PC-3 (cell line): ENCODE measurements at regions not wholly inside any gene's neighbourhood (a gene's known extent, or its start where the extent isn't known, plus 50 kb on each side); places are given as distances from the start of the nearest gene placed in this dataset.

Experiments
- ATAC-seq: fragments of 200-7000 bp; cut with Tn5 transposase; 2 replicates; pipeline ENCODE4 v1.9.1; 2020; ENCODE audit warnings: mild to moderate bottlenecking, moderate library complexity
- BruUV-seq: library from RNA; stranded (reverse); fragments of 400-500 nt; replicated peaks from 2 replicates; lab custom pipeline; 2021; lab: Mats Ljungman, UMichigan
- CTCF ChIA-PET: fragments of 300-600 bp; sonication (Branson Sonifier 250); formaldehyde crosslinking; loops from one replicate; lab custom pipeline; 2022; ENCODE audit warnings: antibody characterized with exemption; lab: Charles Lee
- POLR2A ChIA-PET: fragments of 300-600 bp; sonication (Branson Sonifier 250); formaldehyde crosslinking; loops from one replicate; lab custom pipeline; 2022; ENCODE audit warnings: antibody characterized with exemption; ENCODE audit not compliant: unreplicated experiment; lab: Charles Lee
- DNase-seq: peaks from one replicate; pipeline ENCODE4 v3.0.0-alpha.2; 2015
- H2AFZ ChIP-seq: fragments of 300-600 bp; sonication (generic); 2 replicates; pipeline ENCODE4 v1.6.0; 2016; ENCODE audit warnings: antibody characterized with exemption, low read length
- H3F3A ChIP-seq: fragments of 300-600 bp; sonication (generic); one replicate; pipeline ENCODE4 v1.6.0; 2017; ENCODE audit warnings: antibody characterized with exemption, low read length, control low read depth, mild to moderate bottlenecking; ENCODE audit not compliant: unreplicated experiment
- H3K27ac ChIP-seq: fragments of 300-600 bp; sonication (generic); 2 replicates; pipeline ENCODE4 v1.5.1; 2016; ENCODE audit warnings: mild to moderate bottlenecking, low read length
- H3K27me3 ChIP-seq: fragments of 300-600 bp; sonication (generic); 2 replicates; pipeline ENCODE4 v1.6.1; 2016; ENCODE audit warnings: low read length, mixed read lengths
- H3K36me3 ChIP-seq: fragments of 300-600 bp; sonication (generic); 2 replicates; pipeline ENCODE4 v1.6.1; 2016; ENCODE audit warnings: low read depth, mixed run types, low read length, mixed read lengths
- H3K4me1 ChIP-seq: fragments of 300-600 bp; sonication (generic); 2 replicates; pipeline ENCODE4 v1.5.1; 2016; ENCODE audit warnings: low read length; ENCODE audit not compliant: insufficient read depth
- H3K4me2 ChIP-seq: fragments of 300-600 bp; sonication (generic); 2 replicates; pipeline ENCODE4 v1.6.0; 2016; ENCODE audit warnings: low read length
- H3K4me3 ChIP-seq: fragments of 300-600 bp; sonication (generic); 2 replicates; pipeline ENCODE4 v1.5.1; 2016; ENCODE audit warnings: mild to moderate bottlenecking, low read length, mixed read lengths
- H3K79me2 ChIP-seq: fragments of 300-600 bp; sonication (generic); 2 replicates; pipeline ENCODE4 v1.6.1; 2017; ENCODE audit warnings: low read length, mixed read lengths
- H3K9ac ChIP-seq: fragments of 300-600 bp; sonication (generic); 2 replicates; pipeline ENCODE4 v1.6.0; 2016; ENCODE audit warnings: mild to moderate bottlenecking, low read length
- H3K9me2 ChIP-seq: fragments of 300-600 bp; sonication (generic); replicated peaks from 2 replicates; pipeline ENCODE4 v1.6.1; 2016; ENCODE audit warnings: mixed run types, low read length, mixed read lengths
- H3K9me3 ChIP-seq: fragments of 300-600 bp; sonication (generic); 2 replicates; pipeline ENCODE4 v1.6.1; 2016; ENCODE audit warnings: low read length, mixed read lengths
- H4K20me1 ChIP-seq: fragments of 300-600 bp; sonication (generic); 2 replicates; pipeline ENCODE4 v1.6.1; 2016; ENCODE audit warnings: low read length, mixed read lengths
- CTCF ChIP-seq: fragments of 300-600 bp; sonication (generic); conservative IDR thresholded peaks from 2 replicates; pipeline ENCODE4 v1.5.1; 2017; ENCODE audit warnings: antibody characterized with exemption, low read depth, mild to moderate bottlenecking, low read length
- EZH2 ChIP-seq: fragments of 300-600 bp; sonication (generic); IDR thresholded peaks from one replicate; pipeline ENCODE4 v1.6.1; 2017; ENCODE audit warnings: antibody characterized with exemption, mild to moderate bottlenecking, low read length; ENCODE audit not compliant: unreplicated experiment
- EZH2phosphoT487 ChIP-seq: fragments of 300-600 bp; sonication (generic); IDR thresholded peaks from 2 replicates; pipeline ENCODE4 v1.6.1; 2018; ENCODE audit warnings: mild to moderate bottlenecking, antibody characterized with exemption, low read length, borderline replicate concordance
- intact Hi-C: fragments of 100-400 bp; cut with micrococcal nuclease; formaldehyde crosslinking; loops from 2 replicates; pipeline ENCODE4 v1.9.0; 2023

DNA sequence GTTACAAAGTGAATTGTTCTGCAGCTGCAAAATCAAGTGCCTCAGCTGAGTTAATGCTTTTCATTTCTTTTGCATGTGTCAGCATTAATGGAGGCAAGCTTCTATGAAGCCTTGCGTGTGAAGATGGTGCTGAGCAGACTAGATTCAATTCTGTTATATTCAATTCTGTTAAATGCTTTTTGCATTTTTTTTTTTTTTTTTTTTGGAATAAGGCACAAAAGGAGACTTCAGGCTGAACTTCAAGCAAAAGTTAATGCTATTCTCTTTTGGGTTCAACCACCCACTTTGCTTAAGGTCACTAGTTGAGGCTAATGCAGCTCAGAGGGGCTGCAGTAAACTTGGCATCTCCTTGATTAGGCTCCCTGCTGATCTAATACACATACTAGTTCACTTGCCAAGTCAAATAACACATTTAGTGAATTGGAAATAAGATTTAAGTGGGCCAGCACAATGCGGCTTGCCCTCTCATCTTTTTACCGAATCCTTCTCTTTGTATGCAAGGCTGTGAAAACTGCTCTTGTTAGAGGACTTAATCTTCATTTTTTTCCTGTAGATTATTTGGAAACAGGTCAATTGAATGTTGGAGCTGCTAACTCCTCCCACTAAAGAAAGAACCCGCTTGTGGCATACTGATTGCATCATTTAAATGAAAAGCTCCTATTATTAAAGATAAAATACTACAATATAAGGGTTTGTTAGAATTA is 1020.2 kb downstream of the NR2F1-AS1 start:
- H3K4me3 ChIP-seq, result no peak overlapping the region
- H3K9me2 ChIP-seq, result no peaks in the 10 kb centered on the region
- ChIA-PET CTCF (interaction anchor here (0.7 kb wide), 2 partner anchors 142 to 1045 kb away, joined by 3 to 10 read pairs; no protein-coding TSS in a partner anchor), POLR2A (interaction anchor here (0.7 kb wide), 1 partner anchor 277 kb away, joined by 3 read pairs; no protein-coding TSS in a partner anchor)
- H3K36me3 ChIP-seq, result no peaks in the 10 kb centered on the region
- DNase-seq, result peak; percentile 4
- H3K27me3 ChIP-seq, result no peaks in the 10 kb centered on the region
- no peak for ATAC-seq
- intact Hi-C loops, result loop anchor here (1.0 to 10.0 kb wide), 2 partner anchors 9 to 514 kb away; no protein-coding TSS in a partner anchor
- no peaks in the 10 kb centered on the region for H4K20me1 ChIP-seq
- H3K79me2 ChIP-seq, result no peaks in the 10 kb centered on the region
- no TSS peak for BruUV-seq
- H3K9ac ChIP-seq, result peak overlapping the region; percentile 35
- peaks cover 3% of the 10 kb centered on the region for H3F3A ChIP-seq
- H2AFZ ChIP-seq, result no peak overlapping the region
- peak overlapping the region; percentile 79 for H3K27ac ChIP-seq
- TF ChIP-seq EZH2, result no peak
- TF ChIP-seq CTCF, result no peak
- TF ChIP-seq EZH2phosphoT487, result no peak
- H3K4me2 ChIP-seq, result peak overlapping the region; percentile 57
- peaks cover 37% of the 10 kb centered on the region for H3K4me1 ChIP-seq
- H3K9me3 ChIP-seq, result no peaks in the 10 kb centered on the region

DNA sequence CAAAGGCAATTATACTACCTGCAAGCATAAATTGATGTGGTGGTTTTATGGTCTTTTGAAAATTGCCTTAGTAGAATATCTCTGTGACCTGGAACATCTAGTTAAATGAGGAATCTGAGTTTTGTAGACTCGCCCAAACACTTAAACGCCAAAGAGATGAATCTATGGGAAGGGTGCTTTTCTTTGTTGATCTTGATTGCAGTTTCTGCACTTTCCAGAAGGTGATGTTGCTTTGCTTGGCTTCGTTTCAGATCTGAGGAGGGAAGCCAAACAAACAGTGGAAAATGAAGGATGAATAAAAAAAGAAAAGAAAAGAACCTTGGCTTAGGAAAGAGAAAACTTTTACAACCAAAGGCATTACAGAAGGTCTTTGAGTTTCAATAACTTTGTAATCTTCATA is 1021.2 kb downstream of the NR2F1-AS1 start:
- intact Hi-C loops, result loop anchor here (10.0 kb wide), 1 partner anchor 515 kb away; no protein-coding TSS in a partner anchor
- H3K36me3 ChIP-seq, result no peaks in the 10 kb centered on the region
- H3K9me2 ChIP-seq, result no peaks in the 10 kb centered on the region
- DNase-seq (peak; percentile 34), ATAC-seq (peak; percentile 21)
- H3K9ac ChIP-seq, result no peak overlapping the region
- H3F3A ChIP-seq, result peaks cover 3% of the 10 kb centered on the region
- no peaks in the 10 kb centered on the region for H4K20me1 ChIP-seq
- ChIA-PET CTCF (no interaction called here), POLR2A (interaction anchor here (0.5 kb wide), 1 partner anchor 106 kb away, joined by 3 read pairs; no protein-coding TSS in a partner anchor)
- TF ChIP-seq CTCF, result 0 out of 2 replicates have a peak, but pooled peaks have one; percentile 20
- TF ChIP-seq EZH2phosphoT487, result no peak
- TF ChIP-seq EZH2, result no peak
- no TSS peak for BruUV-seq
- H2AFZ ChIP-seq, result no peak overlapping the region
- no peaks in the 10 kb centered on the region for H3K9me3 ChIP-seq
- H3K79me2 ChIP-seq, result no peaks in the 10 kb centered on the region
- no peaks in the 10 kb centered on the region for H3K27me3 ChIP-seq
- peak overlapping the region; percentile 23; the same call in 1 of the 2 replicates for H3K27ac ChIP-seq
- 0 out of 2 replicates have a peak overlapping the region, but pooled peaks have one; percentile 8 for H3K4me2 ChIP-seq
- H3K4me3 ChIP-seq, result no peak overlapping the region
- peaks cover 37% of the 10 kb centered on the region for H3K4me1 ChIP-seq

- BruUV-seq, result no TSS peak
- H3K4me1 ChIP-seq, result peaks cover 37% of the 10 kb centered on the region
- no peak overlapping the region for H3K27ac ChIP-seq
- no peak for TF ChIP-seq CTCF
- no peak for TF ChIP-seq EZH2
- TF ChIP-seq EZH2phosphoT487, result no peak
- ATAC-seq (no peak), DNase-seq (no peak)
- intact Hi-C loops, result no loop called here
- ChIA-PET CTCF (no interaction called here), POLR2A (no interaction called here)
- H3K36me3 ChIP-seq, result no peaks in the 10 kb centered on the region
- H3K79me2 ChIP-seq, result no peaks in the 10 kb centered on the region
- H3K27me3 ChIP-seq, result no peaks in the 10 kb centered on the region
- no peak overlapping the region for H3K4me3 ChIP-seq
- H2AFZ ChIP-seq, result no peak overlapping the region
- H4K20me1 ChIP-seq, result no peaks in the 10 kb centered on the region
- H3K9me2 ChIP-seq, result no peaks in the 10 kb centered on the region
- H3K9ac ChIP-seq, result no peak overlapping the region
- no peaks in the 10 kb centered on the region for H3K9me3 ChIP-seq
- H3F3A ChIP-seq, result peaks cover 3% of the 10 kb centered on the region
- H3K4me2 ChIP-seq, result 0 out of 2 replicates have a peak overlapping the region, but pooled peaks have one; percentile 8
Observed at GRCh38 chr5:92559331-92559730, 1021.7 kb downstream of the NR2F1-AS1 start.
